ENCODE measurements at regions not wholly inside any gene's neighbourhood (a gene's known extent, or its start where the extent isn't known, plus 50 kb on each side); places are given as distances from the start of the nearest gene placed in this dataset.
"Not testable (repeated sequence)": the region's sequence is repeated elsewhere in the genome, so short reads cannot be mapped to it uniquely, and the experiment has no call there.

DNA sequence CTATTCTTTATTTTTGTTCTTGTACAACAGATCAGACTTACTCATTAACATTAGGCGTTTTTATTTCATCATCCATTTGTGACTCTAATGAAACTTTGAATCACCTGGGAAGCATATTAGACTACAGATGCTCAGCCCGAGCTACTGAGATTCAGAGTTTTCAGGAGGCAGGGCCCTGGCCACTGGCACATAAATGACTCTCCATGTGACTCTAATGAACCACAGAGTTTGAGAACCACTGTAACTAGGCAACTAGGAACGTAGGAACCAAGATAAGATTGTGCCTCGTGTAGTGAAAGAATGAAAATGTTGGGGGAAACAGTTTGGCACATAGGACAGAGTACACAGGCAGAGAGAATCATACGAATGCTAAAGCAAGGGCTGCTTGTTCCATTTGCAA lies 405.9 kb upstream of the BTBD3 start:
- no peak for DNase-seq (ENCODE audit: low read depth)

DNA sequence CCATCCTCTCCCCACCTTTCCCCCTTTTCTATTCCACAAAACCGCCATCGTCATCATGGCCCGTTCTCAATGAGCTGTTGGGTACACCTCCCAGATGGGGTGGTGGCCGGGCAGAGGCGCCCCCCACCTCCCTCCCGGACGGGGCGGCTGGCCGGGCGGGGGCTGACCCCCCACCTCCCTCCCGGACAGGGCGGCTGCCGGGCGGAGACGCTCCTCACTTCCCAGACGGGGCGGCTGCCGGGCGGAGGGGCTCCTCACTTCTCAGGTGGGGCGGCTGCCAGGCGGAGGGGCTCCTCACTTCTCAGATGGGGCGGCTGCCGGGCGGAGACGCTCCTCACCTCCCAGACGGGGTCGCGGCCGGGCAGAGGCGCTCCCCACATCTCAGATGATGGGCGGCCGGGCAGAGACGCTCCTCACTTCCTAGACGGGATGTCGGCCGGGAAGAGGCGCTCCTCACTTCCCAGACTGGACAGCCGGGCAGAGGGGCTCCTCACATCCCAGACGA lies 404.4 kb upstream of the BTBD3 start:
- not testable (repeated sequence) for DNase-seq (ENCODE audit: low read depth)

GRCh38 chr20:11516448-11516847 lies 401.2 kb upstream of the BTBD3 start:
- DNase-seq (ENCODE audit: low read depth) = no peak

DNA sequence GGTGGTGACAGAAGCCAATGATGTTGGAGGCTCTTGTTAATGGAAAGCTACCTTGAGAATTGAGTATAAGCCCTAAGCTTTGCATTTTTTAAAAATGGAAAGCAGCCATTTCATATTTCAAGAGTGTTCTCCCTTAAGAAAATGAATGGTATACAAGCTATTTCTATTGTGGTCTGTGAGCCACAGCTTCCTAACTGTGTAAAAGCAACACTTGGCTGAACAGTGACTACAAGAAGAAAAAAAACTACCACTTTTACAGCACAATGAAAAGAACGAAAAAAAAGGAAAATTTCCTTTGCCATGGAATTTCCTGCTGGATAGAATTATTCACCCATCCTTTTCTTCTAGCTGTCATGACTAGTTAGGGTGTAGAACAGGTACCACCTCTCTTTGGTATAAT lies 397.1 kb upstream of the BTBD3 start:
- no peak for DNase-seq (ENCODE audit: low read depth)

DNA sequence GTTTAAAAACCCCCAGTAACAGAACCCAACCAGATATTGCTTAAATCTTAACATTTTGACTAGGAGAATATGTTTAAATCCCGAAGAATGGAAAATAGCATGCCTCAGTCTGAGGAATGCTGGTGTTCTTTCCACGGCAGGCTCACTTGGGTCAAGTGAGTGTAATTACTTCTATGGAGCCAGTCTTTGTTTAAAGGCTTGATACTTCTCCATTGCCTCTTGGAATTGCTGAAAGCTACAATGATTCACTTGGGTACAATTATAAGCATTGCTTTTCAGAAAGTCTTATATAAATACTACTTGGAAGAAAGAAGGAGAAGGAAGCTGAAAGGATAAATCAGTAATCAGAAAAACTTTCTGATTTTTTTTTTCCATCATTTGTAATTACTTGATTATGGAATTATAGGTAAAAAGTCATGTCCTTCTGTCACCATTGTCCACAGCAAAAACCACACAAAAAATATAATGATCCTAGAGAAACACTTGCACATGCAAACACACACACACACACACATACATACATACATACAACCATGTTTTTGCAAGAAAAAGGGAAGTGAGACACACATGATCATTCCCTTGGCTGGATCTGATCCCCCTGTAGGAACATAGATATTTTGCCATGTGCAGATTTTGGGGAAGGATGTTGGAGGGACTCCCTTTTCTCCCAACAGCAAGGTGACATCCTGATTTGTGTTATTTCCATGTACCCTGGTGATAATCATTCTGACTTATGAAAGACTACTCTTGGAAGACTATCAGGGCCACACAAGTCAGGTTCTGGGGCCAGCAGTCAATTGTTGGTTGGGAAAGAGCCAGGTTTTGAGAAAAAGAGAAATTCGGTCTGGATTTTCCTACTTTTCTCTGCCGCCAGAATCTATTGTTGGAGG lies 396.0 kb upstream of the BTBD3 start:
- DNase-seq (ENCODE audit: low read depth) = no peak

DNA sequence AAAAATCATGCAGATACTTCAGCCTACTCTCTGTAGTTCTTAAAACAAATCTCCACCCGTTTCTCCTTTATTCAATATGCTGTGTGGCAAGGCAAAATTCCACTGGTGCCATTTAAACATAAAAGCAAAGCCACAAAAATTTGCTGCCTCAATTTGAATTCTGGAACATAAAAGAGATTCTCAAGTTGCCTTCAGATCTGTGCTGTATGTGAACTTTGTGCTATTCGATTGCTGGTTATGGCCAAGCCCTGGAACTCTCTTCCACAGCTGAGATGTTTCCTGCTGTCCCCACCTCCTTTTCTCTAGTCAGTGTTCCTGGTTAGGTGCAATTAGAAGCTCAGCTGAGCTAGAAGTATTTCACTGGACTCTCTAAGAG lies 395.3 kb upstream of the BTBD3 start:
- DNase-seq (ENCODE audit: low read depth) = no peak

DNA sequence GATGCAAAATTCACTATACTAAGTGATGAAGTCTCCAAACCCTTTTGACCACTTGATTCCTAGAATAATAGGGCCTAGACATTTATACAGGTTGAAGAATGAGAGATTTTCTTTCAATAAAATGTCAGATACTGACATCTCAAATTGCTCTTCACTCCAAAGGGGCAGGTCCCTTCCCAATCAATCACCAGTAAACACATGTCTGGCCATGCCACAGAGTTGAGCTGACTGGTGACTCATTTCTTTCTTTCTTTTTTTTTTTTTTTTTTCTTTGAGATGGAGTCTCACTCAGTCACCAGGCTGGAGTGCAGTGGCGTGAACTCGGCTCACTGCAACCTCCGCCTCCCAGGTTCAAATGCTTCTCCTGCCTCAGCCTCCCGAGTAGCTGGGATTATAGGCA lies 388.6 kb upstream of the BTBD3 start:
- no peak for DNase-seq (ENCODE audit: low read depth)

GRCh38 chr20:11537032-11537431 lies 380.7 kb upstream of the BTBD3 start:
- DNase-seq (ENCODE audit: low read depth) = no peak

- DNase-seq (ENCODE audit: low read depth) = no peak
Measured at GRCh38 chr20:11539450-11539849, 378.2 kb upstream of the BTBD3 start.

GRCh38 chr20:11540558-11540957 lies 377.1 kb upstream of the BTBD3 start:
- no peak for DNase-seq (ENCODE audit: low read depth)

GRCh38 chr20:11542645-11543044 lies 375.0 kb upstream of the BTBD3 start:
- DNase-seq (ENCODE audit: low read depth) = no peak

DNA sequence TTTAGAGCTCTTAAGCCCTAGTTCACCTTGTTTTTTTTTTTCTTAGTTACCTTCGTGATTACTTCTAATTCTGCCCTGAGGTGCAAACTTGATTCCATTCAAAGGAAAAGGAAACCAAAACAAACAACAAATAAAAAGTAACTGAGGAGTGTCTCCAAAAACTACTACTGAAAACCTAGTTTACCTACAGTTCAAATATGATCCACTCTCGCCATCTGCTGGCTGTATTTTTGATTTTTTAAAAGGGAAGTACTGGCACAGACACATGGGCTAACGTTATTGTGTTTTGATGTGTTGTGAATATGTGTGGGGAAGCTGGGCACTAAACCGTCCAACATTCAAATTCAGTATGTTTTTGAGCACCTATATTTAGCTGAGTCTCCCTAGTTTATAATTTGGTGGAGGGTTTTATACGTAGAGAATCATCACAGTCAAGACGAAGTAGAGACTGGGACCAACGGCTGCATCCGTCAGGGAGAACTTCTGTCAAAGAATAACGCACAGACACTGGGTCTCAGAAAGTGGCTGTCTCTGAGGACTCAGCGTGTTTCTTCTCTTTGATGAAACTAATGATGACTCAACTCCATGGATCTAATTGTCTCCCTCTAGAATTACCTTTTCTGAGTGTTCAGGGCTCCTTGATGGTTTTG lies 373.5 kb upstream of the BTBD3 start:
- DNase-seq (ENCODE audit: low read depth) = peak; percentile 44

DNA sequence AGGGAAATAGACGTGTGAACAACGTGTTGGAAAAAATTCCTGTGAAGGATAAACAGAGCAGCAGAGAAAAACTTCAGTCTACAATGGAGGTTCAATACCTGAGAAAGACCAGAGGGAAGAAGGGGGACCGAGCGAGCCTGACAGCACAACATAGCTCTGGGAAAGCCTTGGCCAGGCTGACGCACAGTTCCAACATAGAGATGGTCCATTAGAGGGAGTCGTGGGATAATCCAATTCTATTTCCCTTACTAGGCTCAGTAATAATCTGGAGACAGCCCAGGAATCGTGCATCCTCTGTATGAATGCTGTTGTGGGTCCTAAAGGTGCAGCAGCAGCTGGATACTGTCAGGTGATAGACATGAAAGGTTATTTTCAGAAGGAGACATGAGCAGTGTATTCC lies 370.8 kb upstream of the BTBD3 start:
- no peak for DNase-seq (ENCODE audit: low read depth)

- no peak for DNase-seq (ENCODE audit: low read depth)
Measured at GRCh38 chr20:11549172-11550103, 368.3 kb upstream of the BTBD3 start.

DNA sequence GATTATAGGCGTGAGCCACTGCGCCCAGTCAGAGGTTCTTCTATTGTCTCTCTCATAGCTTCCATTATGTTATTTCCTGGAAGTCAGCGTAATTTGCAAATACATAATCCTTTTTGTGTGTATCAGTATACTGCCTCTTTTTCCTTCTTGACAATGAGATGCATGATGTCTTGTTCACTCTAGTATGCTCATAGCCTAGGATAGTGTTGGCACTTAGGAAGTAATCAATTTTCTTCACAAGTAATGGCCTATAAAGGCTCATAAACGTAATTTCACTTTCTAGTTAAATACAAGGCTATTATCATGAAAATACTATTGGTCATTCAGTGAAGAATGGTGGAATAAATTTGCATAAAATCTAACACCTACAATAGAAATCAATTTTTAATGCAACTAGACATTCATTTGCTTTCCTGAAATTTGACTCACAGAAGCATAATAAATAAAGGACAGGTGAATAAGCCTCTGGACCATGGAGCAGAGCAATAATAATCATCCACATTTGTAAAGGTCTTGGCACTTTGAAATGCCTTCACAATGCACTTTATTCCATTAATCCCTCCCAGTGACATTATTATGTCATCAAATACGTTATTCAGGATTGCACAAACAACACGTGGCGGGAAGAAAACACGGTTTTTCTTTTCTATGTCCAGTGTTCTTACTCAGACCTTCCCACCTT lies 366.9 kb upstream of the BTBD3 start:
- DNase-seq (ENCODE audit: low read depth) = no peak

GRCh38 chr20:11551479-11551878 lies 366.2 kb upstream of the BTBD3 start:
- no peak for DNase-seq (ENCODE audit: low read depth)

- no peak for DNase-seq (ENCODE audit: low read depth)
Measured at GRCh38 chr20:11553603-11554002, 364.1 kb upstream of the BTBD3 start.

GRCh38 chr20:11555510-11555909 lies 362.2 kb upstream of the BTBD3 start:
- no peak for DNase-seq (ENCODE audit: low read depth)

DNA sequence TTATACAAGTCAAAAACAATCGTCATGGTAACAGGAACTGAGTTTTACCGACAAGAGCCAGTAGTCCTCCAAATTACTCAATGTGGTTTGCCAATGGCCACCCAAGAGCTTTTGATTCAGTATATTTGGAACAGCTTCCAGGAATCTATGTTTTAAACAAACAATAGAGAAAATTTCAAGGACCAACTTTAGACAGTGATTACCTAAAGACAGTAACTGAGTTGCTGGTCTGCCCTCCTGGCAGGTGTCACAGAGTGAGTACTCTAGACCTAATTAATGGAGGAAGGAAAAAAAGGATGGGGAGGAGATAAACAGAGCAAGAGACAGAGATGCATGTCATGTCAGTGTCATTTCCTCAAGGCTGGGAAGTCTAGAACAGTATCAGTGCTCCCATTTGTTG lies 361.3 kb upstream of the BTBD3 start:
- DNase-seq (ENCODE audit: low read depth) = no peak

DNA sequence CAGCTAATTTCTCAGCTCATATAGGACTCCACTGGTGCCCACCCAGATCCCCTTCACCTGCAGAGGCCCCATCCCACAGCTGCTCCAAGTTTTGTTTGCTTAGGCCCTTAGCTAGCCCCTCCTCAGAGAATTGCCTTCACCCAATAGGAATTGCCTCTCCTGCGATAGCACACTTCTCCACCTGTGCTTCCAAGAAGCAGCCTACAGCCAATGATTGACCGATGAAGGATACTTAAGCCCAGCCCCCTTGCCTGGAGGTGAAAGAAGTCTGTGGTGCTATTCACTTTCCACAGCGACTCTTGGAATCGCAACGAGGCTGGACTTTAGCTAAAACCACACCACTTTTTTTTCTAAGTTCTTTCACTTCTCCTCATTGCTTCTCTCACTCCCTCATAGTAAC lies 353.2 kb upstream of the BTBD3 start:
- no peak for DNase-seq (ENCODE audit: low read depth)

GRCh38 chr20:11569163-11569562 lies 348.5 kb upstream of the BTBD3 start:
- no peak for DNase-seq (ENCODE audit: low read depth)

GRCh38 chr20:11573507-11573906 lies 344.2 kb upstream of the BTBD3 start:
- DNase-seq (ENCODE audit: low read depth) = no peak

Measured in GM04504 (cell line).